Islet precursor cell (in vitro differentiated cells): ENCODE measurements at regions not wholly inside any gene's neighbourhood (a gene's known extent, or its start where the extent isn't known, plus 50 kb on each side); places are given as distances from the start of the nearest gene placed in this dataset.
"Not testable (repeated sequence)": the region's sequence is repeated elsewhere in the genome, so short reads cannot be mapped to it uniquely, and the experiment has no call there.

Experiments used
- DNase-seq: peaks from one replicate; pipeline ENCODE4 v3.0.0-alpha.2; 2018

GRCh38 chr6:16822975-16823717, 61.9 kb upstream of the ATXN1 start:
- no peak for DNase-seq

- DNase-seq, result no peak
Observed at GRCh38 chr6:16822529-16822928, 61.3 kb upstream of the ATXN1 start.

- no peak for DNase-seq
Observed at GRCh38 chr6:16821834-16822264, 60.6 kb upstream of the ATXN1 start.

- not testable (repeated sequence) for DNase-seq
Observed at GRCh38 chr6:16820262-16820661, 59.0 kb upstream of the ATXN1 start.

GRCh38 chr6:16819752-16820151, 58.5 kb upstream of the ATXN1 start:
- no peak for DNase-seq

- DNase-seq, result no peak
Observed at GRCh38 chr6:16818992-16819626, 57.8 kb upstream of the ATXN1 start.

GRCh38 chr6:16817594-16817993, 56.3 kb upstream of the ATXN1 start:
- DNase-seq, result no peak

GRCh38 chr6:16816891-16817290, 55.6 kb upstream of the ATXN1 start:
- no peak for DNase-seq

GRCh38 chr6:16812993-16813392, 51.7 kb upstream of the ATXN1 start:
- DNase-seq, result no peak

GRCh38 chr6:16811277-16811979, 50.2 kb upstream of the ATXN1 start:
- DNase-seq, result no peak
